ENCODE measurements at regions not wholly inside any gene's neighbourhood (a gene's known extent, or its start where the extent isn't known, plus 50 kb on each side); places are given as distances from the start of the nearest gene placed in this dataset.
A peak's percentile ranks its signal among the peaks of the same experiment; 100 is the strongest.
"Not testable (repeated sequence)": the region's sequence is repeated elsewhere in the genome, so short reads cannot be mapped to it uniquely, and the experiment has no call there.

DNA sequence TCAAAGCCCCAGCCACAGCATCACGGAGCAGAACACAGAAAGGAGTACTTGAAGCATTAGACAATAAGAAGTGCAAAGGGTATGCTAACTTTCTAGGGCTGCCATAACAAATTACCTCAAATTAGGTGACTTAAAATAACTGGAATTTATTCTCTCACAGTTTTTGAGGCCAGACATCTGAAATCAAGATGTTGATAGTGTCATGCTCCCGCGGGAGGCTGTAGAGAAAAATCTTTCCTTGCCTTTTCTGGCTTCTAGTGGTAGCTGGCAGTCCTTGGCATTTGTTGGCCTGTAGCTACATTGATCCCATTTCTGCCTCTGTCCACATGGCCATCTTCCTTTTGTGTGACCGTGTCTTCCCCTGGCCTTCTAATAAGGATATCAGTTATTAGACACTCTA lies 51.9 kb upstream of the SPDL1 start:
- POLR2A ChIA-PET = no interaction called here
- no peaks in the 10 kb centered on the region for H3K36me3 ChIP-seq (ENCODE audit: control insufficient read depth in 4 of 4, insufficient read depth in 4 of 4, low read length in 3 of 4)
- no peak overlapping the region for H3K27ac ChIP-seq (ENCODE audit: insufficient read depth in 1 of 2, low read depth in 1 of 2, low read length in 2 of 2, poor library complexity in 1 of 2, severe bottlenecking in 2 of 2)
- no peak for DNase-seq
- no peaks in the 10 kb centered on the region for H3K4me1 ChIP-seq (ENCODE audit: control extremely low read depth in 1 of 4, control insufficient read depth in 4 of 4, insufficient read depth in 4 of 4, low read length in 3 of 4)
- no peak overlapping the region for H3K4me3 ChIP-seq (ENCODE audit: control insufficient read depth in 1 of 7, extremely low read depth in 1 of 7, insufficient read depth in 4 of 7, low read depth in 2 of 7, low read length in 6 of 7)
- peaks cover 0 to 3% (median 0%) of the 10 kb centered on the region in 5 experiments for H3K9me3 ChIP-seq (ENCODE audit: control extremely low read depth in 1 of 5, control insufficient read depth in 4 of 5, insufficient read depth in 2 of 5, low read depth in 1 of 5, low read length in 4 of 5)
- peaks cover 0 to 11% (median 3%) of the 10 kb centered on the region in 5 experiments for H3K27me3 ChIP-seq (replicated peaks in 2 of 5; ENCODE audit: control insufficient read depth in 4 of 5, insufficient read depth in 5 of 5, low read length in 4 of 5)
- 94% methylated on average over 3 of the region's 4 CpGs for WGBS (ENCODE audit: insufficient coverage)
- CTCF ChIA-PET = no interaction called here

DNA sequence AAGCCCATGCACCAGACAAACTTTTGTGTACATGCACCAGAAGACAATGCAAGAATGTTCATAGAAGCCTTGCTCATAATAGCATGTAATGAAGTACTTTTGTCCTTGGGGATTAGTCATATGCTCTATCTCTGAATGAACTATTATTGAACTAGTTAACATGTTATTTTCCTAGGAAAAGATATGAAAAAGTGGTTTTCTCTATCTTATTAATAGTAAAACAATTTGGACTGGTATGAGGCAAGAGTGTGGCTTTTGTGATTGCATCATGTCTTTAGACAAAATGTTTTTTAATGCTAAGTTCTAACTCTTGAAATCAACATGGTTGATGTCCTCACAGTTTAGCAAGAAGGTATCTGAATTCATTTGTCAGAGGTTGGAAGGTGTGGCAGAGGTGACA lies 55.7 kb upstream of the SPDL1 start:
- CTCF ChIA-PET = no interaction called here

GRCh38 chr5:169527066-169527465 lies 56.5 kb upstream of the SPDL1 start:
- no peak overlapping the region for H3K4me3 ChIP-seq (ENCODE audit: control insufficient read depth in 1 of 7, extremely low read depth in 1 of 7, insufficient read depth in 4 of 7, low read depth in 2 of 7, low read length in 6 of 7)
- 0% methylated on average over 1 of the region's 2 CpGs for WGBS (ENCODE audit: insufficient coverage)
- no peaks in the 10 kb centered on the region for H3K4me1 ChIP-seq (ENCODE audit: control extremely low read depth in 1 of 4, control insufficient read depth in 4 of 4, insufficient read depth in 4 of 4, low read length in 3 of 4)
- ChIA-PET POLR2A (no interaction called here), CTCF (no interaction called here)
- DNase-seq = peak; percentile 1 to 54 (median 36)
- peaks cover 0 to 8% (median 3%) of the 10 kb centered on the region in 5 experiments for H3K27me3 ChIP-seq (replicated peaks in 2 of 5; ENCODE audit: control insufficient read depth in 4 of 5, insufficient read depth in 5 of 5, low read length in 4 of 5)
- H3K27ac ChIP-seq (ENCODE audit: insufficient read depth in 1 of 2, low read depth in 1 of 2, low read length in 2 of 2, poor library complexity in 1 of 2, severe bottlenecking in 2 of 2) = no peak overlapping the region
- H3K36me3 ChIP-seq (ENCODE audit: control insufficient read depth in 4 of 4, insufficient read depth in 4 of 4, low read length in 3 of 4) = no peaks in the 10 kb centered on the region
- H3K9me3 ChIP-seq (ENCODE audit: control extremely low read depth in 1 of 5, control insufficient read depth in 4 of 5, insufficient read depth in 2 of 5, low read depth in 1 of 5, low read length in 4 of 5) = peaks cover 0 to 3% (median 0%) of the 10 kb centered on the region in 5 experiments

More for the DNA sequence above, 55.7 kb upstream of the SPDL1 start:
- Histone ChIP-seq H3K4me1 (ENCODE audit: control extremely low read depth in 1 of 4, control insufficient read depth in 4 of 4, insufficient read depth in 4 of 4, low read length in 3 of 4) (no peaks in the 10 kb centered on the region), H3K27ac (ENCODE audit: insufficient read depth in 1 of 2, low read depth in 1 of 2, low read length in 2 of 2, poor library complexity in 1 of 2, severe bottlenecking in 2 of 2) (no peak overlapping the region), H3K27me3 (replicated peaks in 2 of 5; ENCODE audit: control insufficient read depth in 4 of 5, insufficient read depth in 5 of 5, low read length in 4 of 5) (peaks cover 0 to 8% (median 3%) of the 10 kb centered on the region in 5 experiments), H3K36me3 (ENCODE audit: control insufficient read depth in 4 of 4, insufficient read depth in 4 of 4, low read length in 3 of 4) (no peaks in the 10 kb centered on the region), H3K9me3 (ENCODE audit: control extremely low read depth in 1 of 5, control insufficient read depth in 4 of 5, insufficient read depth in 2 of 5, low read depth in 1 of 5, low read length in 4 of 5) (peaks cover 0 to 3% (median 0%) of the 10 kb centered on the region in 5 experiments), H3K4me3 (ENCODE audit: control insufficient read depth in 1 of 7, extremely low read depth in 1 of 7, insufficient read depth in 4 of 7, low read depth in 2 of 7, low read length in 6 of 7) (no peak overlapping the region)
- POLR2A ChIA-PET = no interaction called here
- no peak for DNase-seq

DNA sequence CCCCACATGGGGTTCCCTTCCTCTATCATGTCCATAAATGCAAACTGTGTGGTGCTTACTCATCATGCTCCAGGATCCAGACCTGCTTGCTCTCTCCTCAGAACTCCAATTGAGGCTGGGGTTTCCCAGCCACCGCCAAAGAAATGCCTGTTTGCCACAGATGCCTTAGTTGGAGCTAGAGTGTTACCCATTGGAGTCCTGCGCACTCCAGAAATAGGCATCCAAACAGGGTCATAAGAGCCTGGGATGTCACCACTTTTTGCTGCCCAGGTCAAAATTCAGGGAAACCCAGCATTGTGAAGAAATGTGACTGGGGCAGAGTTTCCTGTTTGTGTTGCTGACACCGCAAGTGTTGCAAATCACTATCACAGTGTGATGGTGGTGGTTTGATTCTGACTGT lies 60.7 kb upstream of the SPDL1 start:
- Histone ChIP-seq H3K4me1 (ENCODE audit: control extremely low read depth in 1 of 4, control insufficient read depth in 4 of 4, insufficient read depth in 4 of 4, low read length in 3 of 4) (no peaks in the 10 kb centered on the region), H3K27me3 (replicated peaks in 2 of 5; ENCODE audit: control insufficient read depth in 4 of 5, insufficient read depth in 5 of 5, low read length in 4 of 5) (peaks cover 0 to 3% (median 0%) of the 10 kb centered on the region in 5 experiments), H3K27ac (ENCODE audit: insufficient read depth in 1 of 2, low read depth in 1 of 2, low read length in 2 of 2, poor library complexity in 1 of 2, severe bottlenecking in 2 of 2) (no peak overlapping the region), H3K36me3 (ENCODE audit: control insufficient read depth in 4 of 4, insufficient read depth in 4 of 4, low read length in 3 of 4) (no peaks in the 10 kb centered on the region), H3K4me3 (ENCODE audit: control insufficient read depth in 1 of 7, extremely low read depth in 1 of 7, insufficient read depth in 4 of 7, low read depth in 2 of 7, low read length in 6 of 7) (no peak overlapping the region), H3K9me3 (ENCODE audit: control extremely low read depth in 1 of 5, control insufficient read depth in 4 of 5, insufficient read depth in 2 of 5, low read depth in 1 of 5, low read length in 4 of 5) (peaks cover 0 to 3% (median 0%) of the 10 kb centered on the region in 5 experiments)
- DNase-seq = no peak
- CTCF ChIA-PET = no interaction called here
- 90% methylated on average over 2 of the region's 3 CpGs for whole genome bisulfite sequencing (ENCODE audit: insufficient coverage)
- POLR2A ChIA-PET = no interaction called here

DNA sequence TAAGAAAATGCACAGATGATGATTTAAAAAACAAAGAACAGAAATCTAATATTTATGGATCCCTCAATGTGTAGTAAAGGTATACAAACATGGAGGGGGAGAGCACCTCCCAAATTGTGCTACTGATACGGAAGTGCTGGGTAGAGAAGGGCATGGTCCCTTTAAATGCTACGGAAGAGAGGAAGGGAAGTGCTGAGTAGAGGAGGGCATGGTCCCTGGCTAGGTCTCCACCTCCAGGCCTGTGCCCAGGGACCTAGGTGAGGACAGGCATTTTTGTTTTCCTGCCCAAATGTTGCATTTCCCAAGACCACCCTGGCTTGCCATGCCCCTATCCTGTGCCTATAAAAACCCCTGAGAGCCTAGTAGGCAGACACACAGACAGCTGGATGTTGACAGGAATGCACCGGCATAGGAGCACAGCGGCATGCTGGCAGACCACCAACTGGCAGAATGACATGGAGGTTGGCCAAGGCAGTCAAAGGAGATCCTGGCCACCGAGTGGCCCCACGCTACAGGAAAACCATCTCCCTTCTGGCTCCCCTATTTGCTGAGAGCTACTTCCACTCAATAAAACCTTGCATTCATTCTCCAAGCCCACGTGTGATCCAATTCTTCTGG lies 62.1 kb upstream of the SPDL1 start:
- Histone ChIP-seq H3K4me3 (ENCODE audit: control insufficient read depth in 1 of 7, extremely low read depth in 1 of 7, insufficient read depth in 4 of 7, low read depth in 2 of 7, low read length in 6 of 7) (no peak overlapping the region), H3K27me3 (replicated peaks in 2 of 5; ENCODE audit: control insufficient read depth in 4 of 5, insufficient read depth in 5 of 5, low read length in 4 of 5) (peaks cover 0 to 3% (median 0%) of the 10 kb centered on the region in 5 experiments), H3K4me1 (ENCODE audit: control extremely low read depth in 1 of 4, control insufficient read depth in 4 of 4, insufficient read depth in 4 of 4, low read length in 3 of 4) (no peaks in the 10 kb centered on the region), H3K36me3 (ENCODE audit: control insufficient read depth in 4 of 4, insufficient read depth in 4 of 4, low read length in 3 of 4) (no peaks in the 10 kb centered on the region), H3K27ac (ENCODE audit: insufficient read depth in 1 of 2, low read depth in 1 of 2, low read length in 2 of 2, poor library complexity in 1 of 2, severe bottlenecking in 2 of 2) (no peak overlapping the region), H3K9me3 (ENCODE audit: control extremely low read depth in 1 of 5, control insufficient read depth in 4 of 5, insufficient read depth in 2 of 5, low read depth in 1 of 5, low read length in 4 of 5) (no peaks in the 10 kb centered on the region)
- ChIA-PET POLR2A (no interaction called here), CTCF (interaction anchor here (0.7 to 1.2 kb wide), 2 partner anchors 10 to 40 kb away, joined by 3 read pairs; no protein-coding TSS in a partner anchor)
- 85% methylated on average over 6 of the region's 7 CpGs for WGBS (ENCODE audit: insufficient coverage)
- DNase-seq = no peak

DNA sequence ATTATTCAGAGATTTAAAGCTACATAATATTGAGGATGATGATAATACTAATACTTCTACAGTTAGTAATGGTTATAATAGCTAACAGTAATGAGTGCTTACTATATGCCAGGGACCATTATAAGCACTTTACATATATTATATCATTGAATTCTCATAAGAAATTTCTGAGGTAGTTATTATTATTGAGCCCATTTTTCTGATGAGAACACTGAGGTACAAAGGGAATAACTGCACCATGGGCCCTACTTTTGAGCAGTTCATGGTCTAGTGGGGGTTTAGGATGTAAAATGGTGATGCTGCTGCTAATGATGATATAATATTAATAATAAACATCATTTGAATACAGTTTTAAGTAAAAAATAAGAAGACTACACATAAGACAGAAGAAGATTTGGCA lies 64.2 kb upstream of the SPDL1 start:
- H3K27me3 ChIP-seq (replicated peaks in 2 of 5; ENCODE audit: control insufficient read depth in 4 of 5, insufficient read depth in 5 of 5, low read length in 4 of 5) = peaks cover 0 to 3% (median 0%) of the 10 kb centered on the region in 5 experiments
- no peak overlapping the region for H3K4me3 ChIP-seq (ENCODE audit: control insufficient read depth in 1 of 7, extremely low read depth in 1 of 7, insufficient read depth in 4 of 7, low read depth in 2 of 7, low read length in 6 of 7)
- H3K27ac ChIP-seq (ENCODE audit: insufficient read depth in 1 of 2, low read depth in 1 of 2, low read length in 2 of 2, poor library complexity in 1 of 2, severe bottlenecking in 2 of 2) = no peak overlapping the region
- ChIA-PET POLR2A (no interaction called here), CTCF (no interaction called here)
- DNase-seq = no peak
- no peaks in the 10 kb centered on the region for H3K4me1 ChIP-seq (ENCODE audit: control extremely low read depth in 1 of 4, control insufficient read depth in 4 of 4, insufficient read depth in 4 of 4, low read length in 3 of 4)
- H3K36me3 ChIP-seq (ENCODE audit: control insufficient read depth in 4 of 4, insufficient read depth in 4 of 4, low read length in 3 of 4) = no peaks in the 10 kb centered on the region
- no peaks in the 10 kb centered on the region for H3K9me3 ChIP-seq (ENCODE audit: control extremely low read depth in 1 of 5, control insufficient read depth in 4 of 5, insufficient read depth in 2 of 5, low read depth in 1 of 5, low read length in 4 of 5)

DNA sequence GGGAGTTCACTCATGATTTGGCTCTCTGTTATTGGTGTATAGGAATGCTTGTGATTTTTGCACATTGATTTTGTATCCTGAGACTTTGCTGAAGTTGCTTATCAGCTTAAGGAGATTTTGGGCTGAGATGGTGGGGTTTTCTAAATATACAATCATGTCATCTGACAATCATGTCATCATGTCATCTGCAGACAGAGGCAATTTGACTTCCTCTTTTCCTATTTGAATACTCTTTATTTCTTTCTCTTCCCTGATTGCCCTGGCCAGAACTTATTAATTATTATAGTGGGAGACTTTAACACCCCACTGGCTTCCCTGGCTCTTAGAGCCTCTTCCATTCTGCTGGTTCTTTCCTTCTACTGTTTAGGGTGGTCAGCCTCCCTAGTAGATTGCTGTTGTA lies 64.8 kb upstream of the SPDL1 start:
- H3K36me3 ChIP-seq (ENCODE audit: control insufficient read depth in 4 of 4, insufficient read depth in 4 of 4, low read length in 3 of 4); H3K4me3 ChIP-seq (ENCODE audit: control insufficient read depth in 1 of 7, extremely low read depth in 1 of 7, insufficient read depth in 4 of 7, low read depth in 2 of 7, low read length in 6 of 7); DNase-seq; H3K9me3 ChIP-seq (ENCODE audit: control extremely low read depth in 1 of 5, control insufficient read depth in 4 of 5, insufficient read depth in 2 of 5, low read depth in 1 of 5, low read length in 4 of 5); H3K4me1 ChIP-seq (ENCODE audit: control extremely low read depth in 1 of 4, control insufficient read depth in 4 of 4, insufficient read depth in 4 of 4, low read length in 3 of 4); CTCF ChIA-PET; POLR2A ChIA-PET; H3K27ac ChIP-seq (ENCODE audit: insufficient read depth in 1 of 2, low read depth in 1 of 2, low read length in 2 of 2, poor library complexity in 1 of 2, severe bottlenecking in 2 of 2); H3K27me3 ChIP-seq (replicated peaks in 2 of 5; ENCODE audit: control insufficient read depth in 4 of 5, insufficient read depth in 5 of 5, low read length in 4 of 5): not testable (repeated sequence)
